ENCODE measurements at regions not wholly inside any gene's neighbourhood (a gene's known extent, or its start where the extent isn't known, plus 50 kb on each side); places are given as distances from the start of the nearest gene placed in this dataset.
"Not testable (repeated sequence)": the region's sequence is repeated elsewhere in the genome, so short reads cannot be mapped to it uniquely, and the experiment has no call there.

DNA sequence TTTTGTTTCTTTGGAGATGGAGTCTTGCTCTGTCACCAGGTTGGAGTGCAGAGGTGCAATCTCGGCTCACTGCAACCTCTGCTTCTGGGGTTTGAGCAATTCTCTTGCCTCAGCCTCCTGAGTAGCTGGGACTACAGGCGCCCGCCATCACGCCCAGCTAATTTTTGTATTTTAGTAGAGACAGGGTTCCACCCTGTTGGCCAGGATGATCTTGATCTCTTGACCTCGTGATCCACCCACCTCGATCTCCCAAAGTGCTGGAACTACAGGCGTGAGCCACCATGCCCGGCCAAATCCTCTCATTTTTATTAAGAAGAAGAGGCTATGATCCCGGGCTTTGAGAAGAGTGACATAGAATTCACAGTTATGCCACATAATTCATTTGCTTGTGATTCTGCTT lies 1178.4 kb downstream of the NSUN3 start:
- H2BK15ac ChIP-seq (ENCODE audit: low read length); H4K20me1 ChIP-seq (replicated peaks in 1 of 2; ENCODE audit: control insufficient read depth in 1 of 2, insufficient read depth in 2 of 2, low read length in 2 of 2); H3K79me1 ChIP-seq (ENCODE audit: low read depth, low read length); H2AK5ac ChIP-seq (ENCODE audit: low read depth, low read length); H3K27me3 ChIP-seq (replicated peaks in 1 of 4; ENCODE audit: control insufficient read depth in 3 of 4, extremely low read depth in 1 of 4, insufficient read depth in 3 of 4, low read length in 3 of 4); H2BK20ac ChIP-seq (ENCODE audit: low read length); H2AFZ ChIP-seq (ENCODE audit: low read length); H3K36me3 ChIP-seq (ENCODE audit: control insufficient read depth in 2 of 4, insufficient read depth in 4 of 4, low read length in 3 of 4); H3K79me2 ChIP-seq (ENCODE audit: control insufficient read depth in 1 of 2, insufficient read depth in 2 of 2, low read length in 2 of 2); H3K23ac ChIP-seq (ENCODE audit: insufficient read length); FAIRE-seq; H2BK12ac ChIP-seq (ENCODE audit: low read depth, low read length); H3K56ac ChIP-seq (replicated peaks; ENCODE audit: insufficient read length, low read depth, low read length); H3K18ac ChIP-seq (ENCODE audit: extremely low read depth, low read length); H3K4me3 ChIP-seq (ENCODE audit: extremely low read depth in 1 of 4, insufficient read depth in 2 of 4, low read depth in 3 of 4, low read length in 4 of 4); H4K91ac ChIP-seq (replicated peaks; ENCODE audit: insufficient read length, low read length); POLR2A ChIA-PET (ENCODE audit: partially characterized antibody); H3K9me3 ChIP-seq (ENCODE audit: insufficient read depth in 2 of 2, low read depth in 1 of 2, low read length in 1 of 2); DNase-seq (ENCODE audit: low read depth in 1 of 2, low spot score in 2 of 2); H4K8ac ChIP-seq (ENCODE audit: extremely low read depth, insufficient read depth, low read length); H2BK5ac ChIP-seq (ENCODE audit: low read depth, low read length); H3K23me2 ChIP-seq (ENCODE audit: low read depth, low read length); H3K27ac ChIP-seq (ENCODE audit: low read depth, low read length); H3K9ac ChIP-seq (replicated peaks in 1 of 4; ENCODE audit: extremely low read depth in 1 of 4, low read depth in 3 of 4, low read length in 3 of 4); H3K4ac ChIP-seq (replicated peaks; ENCODE audit: insufficient read length, low read depth, low read length); H3K14ac ChIP-seq (ENCODE audit: insufficient read length); H2BK120ac ChIP-seq (replicated peaks; ENCODE audit: low read depth, low read length); H3K4me2 ChIP-seq (ENCODE audit: insufficient read depth in 1 of 2, low read depth in 2 of 2, low read length in 2 of 2); H4K5ac ChIP-seq (ENCODE audit: insufficient read length, low read depth, low read length); CTCF ChIA-PET (ENCODE audit: partially characterized antibody); H3K4me1 ChIP-seq (replicated peaks in 1 of 4; ENCODE audit: control insufficient read depth in 3 of 4, insufficient read depth in 4 of 4, low read length in 3 of 4): not testable (repeated sequence)
- 90% methylated on average over 9 of the region's 9 CpGs; no CpG with 5 or more reads in 1 of the 2 experiments for WGBS, 2 experiments (ENCODE audit: extremely low coverage in 1 of 2, insufficient coverage in 1 of 2, insufficient read length in 1 of 2, insufficient replicate concordance in 2 of 2, low coverage in 1 of 2, low lambda C conversion rate in 2 of 2, missing lambda C conversion rate in 1 of 2)

Data from H1 (cell line).